ENCODE measurements at regions not wholly inside any gene's neighbourhood (a gene's known extent, or its start where the extent isn't known, plus 50 kb on each side); places are given as distances from the start of the nearest gene placed in this dataset.

DNA sequence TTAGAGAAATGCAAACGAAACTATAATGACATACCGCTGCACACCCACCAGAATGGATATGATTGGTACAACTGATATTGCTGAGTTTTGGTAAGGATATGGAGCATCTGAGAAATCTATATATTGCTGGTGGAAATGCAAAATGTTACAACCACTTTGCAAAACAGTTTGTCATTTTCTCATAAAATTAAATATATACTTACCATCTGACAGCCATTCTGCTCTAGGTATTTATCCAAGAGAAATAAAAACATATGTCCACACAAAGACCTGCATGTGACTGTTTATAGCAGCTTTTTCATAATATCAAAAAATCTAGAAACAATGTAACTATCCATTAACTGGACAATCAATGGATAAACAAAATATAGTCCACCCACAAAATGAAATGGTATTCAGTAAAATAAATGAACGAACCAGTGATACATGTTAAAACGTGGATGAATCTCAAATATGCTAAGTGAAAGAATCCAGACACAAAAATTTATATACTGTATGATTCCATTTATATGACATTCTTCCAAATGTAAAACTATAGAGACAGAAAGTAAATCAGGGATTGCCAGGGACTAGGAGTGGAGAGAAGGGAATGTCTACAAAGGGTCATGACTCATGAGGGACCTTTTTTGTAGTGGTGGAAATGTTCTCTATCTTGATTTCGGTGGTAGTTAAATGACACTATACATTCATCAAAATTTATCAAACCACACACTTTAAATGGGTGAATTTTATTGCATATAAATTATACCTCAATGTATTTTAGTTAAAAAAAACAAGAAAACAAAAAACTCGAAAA lies 312.0 kb upstream of the GLI3 start:
- TF ChIP-seq POLR2AphosphoS5 (IDR thresholded peaks at IDR 0.05; ENCODE audit: low read depth, low read length) (no peak), POLR2A (IDR thresholded peaks at IDR 0.05; ENCODE audit: low read depth, low read length) (no peak), PAX5 (IDR thresholded peaks at IDR 0.05; ENCODE audit: insufficient read depth, low read length, severe bottlenecking) (no peak), SPI1 (IDR thresholded peaks at IDR 0.05; ENCODE audit: low read depth, low read length) (no peak), POU2F2 (IDR thresholded peaks at IDR 0.05; ENCODE audit: low read depth, low read length) (no peak)
